ENCODE measurements at regions not wholly inside any gene's neighbourhood (a gene's known extent, or its start where the extent isn't known, plus 50 kb on each side); places are given as distances from the start of the nearest gene placed in this dataset.
"Not testable (repeated sequence)": the region's sequence is repeated elsewhere in the genome, so short reads cannot be mapped to it uniquely, and the experiment has no call there.

GRCh38 chr4:116018831-116019230 is 905.4 kb upstream of the NDST4 start:
- DNase-seq (ENCODE audit: low spot score): no peak

GRCh38 chr4:116016201-116016600 is 902.8 kb upstream of the NDST4 start:
- no peak for DNase-seq (ENCODE audit: low spot score)

GRCh38 chr4:116015549-116015948 is 902.1 kb upstream of the NDST4 start:
- DNase-seq (ENCODE audit: low spot score): no peak

GRCh38 chr4:116015062-116015461 is 901.6 kb upstream of the NDST4 start:
- no peak for DNase-seq (ENCODE audit: low spot score)

- DNase-seq (ENCODE audit: low spot score): no peak
Measured at GRCh38 chr4:116010923-116011322, 897.5 kb upstream of the NDST4 start.

GRCh38 chr4:116005806-116006088 is 892.3 kb upstream of the NDST4 start:
- no peak for DNase-seq (ENCODE audit: low spot score)

- DNase-seq (ENCODE audit: low spot score): peak; percentile 1
Measured at GRCh38 chr4:116005037-116005805, 891.8 kb upstream of the NDST4 start.

GRCh38 chr4:116001291-116001690 is 887.9 kb upstream of the NDST4 start:
- DNase-seq (ENCODE audit: low spot score): no peak

- no peak for DNase-seq (ENCODE audit: low spot score)
Measured at GRCh38 chr4:115986573-115986972, 873.2 kb upstream of the NDST4 start.

GRCh38 chr4:115975421-115976001 is 862.1 kb upstream of the NDST4 start:
- DNase-seq (ENCODE audit: low spot score): not testable (repeated sequence)

- DNase-seq (ENCODE audit: low spot score): no peak
Measured at GRCh38 chr4:115973768-115974167, 860.3 kb upstream of the NDST4 start.

GRCh38 chr4:115972967-115973366 is 859.5 kb upstream of the NDST4 start:
- no peak for DNase-seq (ENCODE audit: low spot score)

GRCh38 chr4:115970859-115971258 is 857.4 kb upstream of the NDST4 start:
- DNase-seq (ENCODE audit: low spot score): no peak

- no peak for DNase-seq (ENCODE audit: low spot score)
Measured at GRCh38 chr4:115969756-115970155, 856.3 kb upstream of the NDST4 start.

GRCh38 chr4:115965588-115965987 is 852.2 kb upstream of the NDST4 start:
- DNase-seq (ENCODE audit: low spot score): no peak

- DNase-seq (ENCODE audit: low spot score): not testable (repeated sequence)
Measured at GRCh38 chr4:115956054-115956796, 842.8 kb upstream of the NDST4 start.

GRCh38 chr4:115950806-115951205 is 837.4 kb upstream of the NDST4 start:
- no peak for DNase-seq (ENCODE audit: low spot score)

GRCh38 chr4:115949974-115950743 is 836.7 kb upstream of the NDST4 start:
- DNase-seq (ENCODE audit: low spot score): peak; percentile 13

GRCh38 chr4:115945026-115945425 is 831.6 kb upstream of the NDST4 start:
- no peak for DNase-seq (ENCODE audit: low spot score)

GRCh38 chr4:115944146-115944905 is 830.9 kb upstream of the NDST4 start:
- no peak for DNase-seq (ENCODE audit: low spot score)

GRCh38 chr4:115938764-115939443 is 825.5 kb upstream of the NDST4 start:
- no peak for DNase-seq (ENCODE audit: low spot score)

All from activated CD4-positive, alpha-beta T cell treated with anti-CD3 and anti-CD28 coated beads, Interleukin-2, Interleukin-4, amounts not matched to agents 100 ng/mL and 50 ng/mL, durations not matched to agents 16 hours and 8 hours (primary cell).